ENCODE measurements at regions not wholly inside any gene's neighbourhood (a gene's known extent, or its start where the extent isn't known, plus 50 kb on each side); places are given as distances from the start of the nearest gene placed in this dataset.

GRCh38 chr1:164064501-164064900, 494.5 kb upstream of the PBX1 start:
- TF ChIP-seq GATA3 (IDR thresholded peaks at IDR 0.05; ENCODE audit: low read depth, low read length) (no peak), GATA2 (IDR thresholded peaks at IDR 0.05; ENCODE audit: low read depth, low read length) (no peak)

- TF ChIP-seq GATA2 (IDR thresholded peaks at IDR 0.05; ENCODE audit: low read depth, low read length) (no peak), GATA3 (IDR thresholded peaks at IDR 0.05; ENCODE audit: low read depth, low read length) (no peak)
Observed at GRCh38 chr1:164071288-164071687, 487.7 kb upstream of the PBX1 start.

DNA sequence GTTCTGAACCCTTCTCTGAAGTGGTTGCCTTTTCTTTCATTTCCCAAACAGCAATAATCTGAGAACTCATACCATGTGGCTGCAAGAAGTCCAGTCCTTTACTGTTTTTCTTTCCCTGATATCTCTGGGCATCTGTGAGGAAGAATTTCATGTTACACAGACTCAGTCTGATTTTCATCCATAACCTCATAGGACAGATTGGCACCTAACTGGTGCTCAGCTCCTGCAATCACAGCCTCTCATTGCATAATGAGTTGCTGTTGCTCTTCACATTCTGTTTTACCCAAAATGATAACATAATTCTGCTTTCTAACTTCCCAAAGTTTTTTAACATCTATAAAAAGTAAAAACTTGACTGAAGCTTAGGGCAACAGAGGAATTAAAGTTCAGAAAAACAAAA, 472.2 kb upstream of the PBX1 start:
- TF ChIP-seq GATA3 (IDR thresholded peaks at IDR 0.05; ENCODE audit: low read depth, low read length) (no peak), GATA2 (IDR thresholded peaks at IDR 0.05; ENCODE audit: low read depth, low read length) (no peak)

GRCh38 chr1:164087906-164088453, 471.0 kb upstream of the PBX1 start:
- TF ChIP-seq GATA3 (IDR thresholded peaks at IDR 0.05; ENCODE audit: low read depth, low read length) (no peak), GATA2 (IDR thresholded peaks at IDR 0.05; ENCODE audit: low read depth, low read length) (no peak)

GRCh38 chr1:164092603-164093353, 466.2 kb upstream of the PBX1 start:
- TF ChIP-seq GATA2 (IDR thresholded peaks at IDR 0.05; ENCODE audit: low read depth, low read length): no peak
- TF ChIP-seq GATA3 (IDR thresholded peaks at IDR 0.05; ENCODE audit: low read depth, low read length): no peak

- TF ChIP-seq GATA3 (IDR thresholded peaks at IDR 0.05; ENCODE audit: low read depth, low read length): no peak
- no peak for TF ChIP-seq GATA2 (IDR thresholded peaks at IDR 0.05; ENCODE audit: low read depth, low read length)
Observed at GRCh38 chr1:164093543-164093942, 465.4 kb upstream of the PBX1 start.

- no peak for TF ChIP-seq GATA3 (IDR thresholded peaks at IDR 0.05; ENCODE audit: low read depth, low read length)
- no peak for TF ChIP-seq GATA2 (IDR thresholded peaks at IDR 0.05; ENCODE audit: low read depth, low read length)
Observed at GRCh38 chr1:164101802-164102201, 457.2 kb upstream of the PBX1 start.

DNA sequence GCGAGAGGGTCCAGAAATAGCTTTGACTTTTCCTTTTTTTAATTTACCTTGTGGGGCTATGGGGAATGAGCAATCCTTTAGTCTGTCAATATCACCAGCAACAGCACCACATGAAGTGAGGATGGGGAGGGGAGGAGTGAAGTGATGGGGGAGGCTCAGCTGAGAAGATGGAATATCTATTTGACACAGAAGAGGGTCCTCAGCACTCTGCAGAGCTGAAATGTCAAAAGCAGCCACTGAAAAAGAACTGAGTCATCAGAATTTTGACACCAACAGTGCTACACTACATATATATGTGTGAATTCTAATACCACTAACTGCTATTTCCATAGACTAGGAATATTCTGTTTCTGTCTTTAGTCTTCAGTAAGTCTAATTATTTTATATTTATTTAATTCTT, 427.0 kb upstream of the PBX1 start:
- TF ChIP-seq GATA3 (IDR thresholded peaks at IDR 0.05; ENCODE audit: low read depth, low read length): no peak
- TF ChIP-seq GATA2 (IDR thresholded peaks at IDR 0.05; ENCODE audit: low read depth, low read length): no peak

DNA sequence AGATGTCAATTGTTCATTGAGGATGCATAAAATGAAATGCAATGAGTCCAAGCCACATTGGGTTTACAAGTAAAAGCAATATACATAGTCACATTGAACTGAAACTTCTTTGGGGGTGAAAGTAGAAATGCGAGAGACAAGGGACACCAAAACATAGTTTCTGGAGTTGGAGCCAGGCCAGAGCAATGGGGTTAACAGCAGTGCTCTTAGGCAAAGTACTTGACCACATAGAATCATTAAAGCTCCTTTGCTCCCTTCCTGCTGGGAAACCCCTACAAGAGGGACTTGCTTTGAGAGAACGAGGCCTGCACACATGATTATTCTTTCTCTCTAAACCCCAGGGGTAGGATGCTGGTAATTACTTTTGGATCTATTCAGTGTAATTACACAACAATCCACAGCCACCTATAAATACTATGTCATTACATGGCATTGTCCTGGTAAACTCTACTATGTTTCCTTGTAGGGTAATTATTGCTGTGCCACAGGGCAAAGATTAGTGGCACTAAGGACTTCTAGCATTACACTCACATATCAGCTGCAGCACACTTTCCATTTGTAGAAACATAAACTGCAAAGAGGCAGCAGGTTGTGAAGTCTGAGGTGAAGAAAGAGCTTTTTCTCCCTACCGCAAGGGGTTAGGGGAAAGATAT, 421.6 kb upstream of the PBX1 start:
- TF ChIP-seq GATA2 (IDR thresholded peaks at IDR 0.05; ENCODE audit: low read depth, low read length): no peak
- TF ChIP-seq GATA3 (IDR thresholded peaks at IDR 0.05; ENCODE audit: low read depth, low read length): no peak

DNA sequence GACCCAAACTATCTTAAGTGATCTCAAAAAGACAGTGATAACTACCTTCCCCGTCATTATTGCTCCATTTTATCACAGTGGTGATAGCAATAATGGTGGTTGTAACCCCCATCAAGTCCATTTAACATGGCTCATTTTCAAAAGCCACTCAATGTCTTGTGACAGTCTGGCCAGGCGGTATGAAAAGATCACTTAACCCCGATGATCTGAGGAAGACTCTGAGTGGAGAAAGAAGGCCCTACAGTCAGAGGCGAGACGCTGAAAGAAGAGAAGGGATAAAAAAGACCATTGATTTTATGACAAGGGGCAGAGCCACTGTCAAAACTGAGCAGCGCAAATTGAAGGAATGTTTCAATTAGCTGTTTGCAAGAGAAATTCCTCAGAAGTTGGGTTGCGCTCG, 417.2 kb upstream of the PBX1 start:
- TF ChIP-seq GATA2 (IDR thresholded peaks at IDR 0.05; ENCODE audit: low read depth, low read length) (no peak), GATA3 (IDR thresholded peaks at IDR 0.05; ENCODE audit: low read depth, low read length) (no peak)

DNA sequence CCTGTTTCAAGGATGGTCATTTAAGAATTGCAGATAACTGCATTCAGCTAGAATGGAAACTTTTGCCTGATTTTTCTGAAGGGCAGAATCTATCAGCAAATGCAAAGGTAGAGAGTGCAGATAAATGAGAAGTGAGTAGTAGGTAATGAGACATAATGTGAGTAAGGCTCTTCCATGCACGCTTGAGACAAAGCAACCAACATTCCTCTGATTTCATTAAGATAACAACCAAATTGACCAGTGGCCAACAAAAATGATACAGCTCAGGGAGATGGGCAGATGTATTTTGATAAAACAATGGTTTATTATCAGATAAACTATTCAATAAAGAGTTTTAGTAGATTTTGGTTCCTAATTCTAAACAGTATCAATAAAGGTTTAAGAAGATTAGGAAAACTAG, 404.4 kb upstream of the PBX1 start:
- TF ChIP-seq GATA3 (IDR thresholded peaks at IDR 0.05; ENCODE audit: low read depth, low read length): no peak

- TF ChIP-seq GATA2 (IDR thresholded peaks at IDR 0.05; ENCODE audit: low read depth, low read length) (no peak), GATA3 (IDR thresholded peaks at IDR 0.05; ENCODE audit: low read depth, low read length) (no peak)
Observed at GRCh38 chr1:164155347-164155746, 403.6 kb upstream of the PBX1 start.

GRCh38 chr1:164163289-164163849, 395.6 kb upstream of the PBX1 start:
- TF ChIP-seq GATA2 (IDR thresholded peaks at IDR 0.05; ENCODE audit: low read depth, low read length): no peak
- TF ChIP-seq GATA3 (IDR thresholded peaks at IDR 0.05; ENCODE audit: low read depth, low read length): no peak

DNA sequence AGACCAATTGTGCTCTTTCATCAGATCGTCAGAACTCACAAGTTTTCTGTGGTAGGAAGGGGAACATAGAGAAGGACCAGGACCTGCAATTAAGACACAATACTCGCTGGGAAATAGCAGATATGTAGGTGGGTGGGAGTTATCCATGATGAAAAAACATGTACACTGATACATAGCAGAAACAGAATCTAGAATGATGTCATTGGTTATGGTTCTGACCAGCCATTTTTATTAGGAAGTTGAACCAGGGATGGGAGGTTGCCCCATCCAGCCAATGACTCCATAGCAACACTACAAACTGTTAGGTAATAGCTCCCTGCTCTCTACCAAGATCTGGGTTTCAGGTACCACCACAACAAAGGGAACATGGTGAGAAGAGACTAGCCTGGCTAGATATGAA, 393.5 kb upstream of the PBX1 start:
- TF ChIP-seq GATA3 (IDR thresholded peaks at IDR 0.05; ENCODE audit: low read depth, low read length): no peak
- no peak for TF ChIP-seq GATA2 (IDR thresholded peaks at IDR 0.05; ENCODE audit: low read depth, low read length)

- no peak for TF ChIP-seq GATA2 (IDR thresholded peaks at IDR 0.05; ENCODE audit: low read depth, low read length)
- TF ChIP-seq GATA3 (IDR thresholded peaks at IDR 0.05; ENCODE audit: low read depth, low read length): no peak
Observed at GRCh38 chr1:164177118-164177517, 381.9 kb upstream of the PBX1 start.
